ENCODE measurements at regions not wholly inside any gene's neighbourhood (a gene's known extent, or its start where the extent isn't known, plus 50 kb on each side); places are given as distances from the start of the nearest gene placed in this dataset.

DNA sequence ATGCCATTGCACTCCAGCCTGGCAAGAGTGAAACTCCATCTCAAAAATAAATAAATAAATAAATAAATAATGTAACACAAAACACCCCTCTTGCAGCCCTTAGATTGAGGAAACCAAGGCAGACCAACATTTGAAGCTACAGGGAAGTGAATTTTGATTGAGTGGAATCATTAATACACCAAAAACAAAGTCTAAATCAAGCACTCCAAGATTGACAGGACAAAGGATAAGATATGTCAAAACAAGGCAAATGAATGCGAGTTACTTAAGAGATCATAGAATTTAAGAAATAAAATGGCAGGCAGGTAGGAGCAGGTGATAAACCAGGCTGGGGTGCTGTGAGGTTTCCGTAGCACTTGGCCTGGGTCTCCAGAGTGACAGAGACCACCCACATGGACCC lies 54.9 kb upstream of the RAB12 start:
- TF ChIP-seq, protein P1, sequence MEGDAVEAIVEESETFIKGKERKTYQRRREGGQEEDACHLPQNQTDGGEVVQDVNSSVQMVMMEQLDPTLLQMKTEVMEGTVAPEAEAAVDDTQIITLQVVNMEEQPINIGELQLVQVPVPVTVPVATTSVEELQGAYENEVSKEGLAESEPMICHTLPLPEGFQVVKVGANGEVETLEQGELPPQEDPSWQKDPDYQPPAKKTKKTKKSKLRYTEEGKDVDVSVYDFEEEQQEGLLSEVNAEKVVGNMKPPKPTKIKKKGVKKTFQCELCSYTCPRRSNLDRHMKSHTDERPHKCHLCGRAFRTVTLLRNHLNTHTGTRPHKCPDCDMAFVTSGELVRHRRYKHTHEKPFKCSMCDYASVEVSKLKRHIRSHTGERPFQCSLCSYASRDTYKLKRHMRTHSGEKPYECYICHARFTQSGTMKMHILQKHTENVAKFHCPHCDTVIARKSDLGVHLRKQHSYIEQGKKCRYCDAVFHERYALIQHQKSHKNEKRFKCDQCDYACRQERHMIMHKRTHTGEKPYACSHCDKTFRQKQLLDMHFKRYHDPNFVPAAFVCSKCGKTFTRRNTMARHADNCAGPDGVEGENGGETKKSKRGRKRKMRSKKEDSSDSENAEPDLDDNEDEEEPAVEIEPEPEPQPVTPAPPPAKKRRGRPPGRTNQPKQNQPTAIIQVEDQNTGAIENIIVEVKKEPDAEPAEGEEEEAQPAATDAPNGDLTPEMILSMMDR (IDR thresholded peaks at IDR 0.05; ENCODE audit: control extremely low read depth, extremely low read depth, low read depth, missing control alignments) = no peak
- CTCF ChIA-PET = interaction anchor here (1.1 to 2.0 kb wide), 2 partner anchors 9 to 63 kb away, joined by 3 to 6 read pairs; no protein-coding TSS in a partner anchor
- DNase-seq (ENCODE audit: extremely low spot score) = no peak
- POLR2A ChIA-PET = no interaction called here

DNA sequence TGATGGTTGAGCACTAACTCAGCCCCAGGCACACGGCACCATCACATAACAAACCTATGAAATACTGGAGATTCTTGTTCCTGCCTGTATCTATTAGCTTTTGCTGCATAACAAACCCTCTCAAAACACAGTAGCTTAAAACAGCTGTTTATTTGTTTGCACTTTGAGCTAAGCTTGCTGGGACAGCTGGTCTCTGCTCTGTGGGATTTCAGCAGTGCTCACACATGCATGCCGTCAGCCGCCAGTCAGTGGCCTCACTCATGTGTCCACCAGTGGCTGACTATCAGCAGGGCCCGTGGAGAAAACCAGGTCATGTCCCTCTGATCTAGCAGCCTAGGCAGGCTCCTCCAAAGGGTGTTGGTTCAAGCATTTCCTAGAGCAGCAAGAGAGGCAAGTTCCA lies 52.8 kb upstream of the RAB12 start:
- TF ChIP-seq, protein P1 (IDR thresholded peaks at IDR 0.05; ENCODE audit: control extremely low read depth, extremely low read depth, low read depth, missing control alignments) = no peak
- ChIA-PET POLR2A (no interaction called here), CTCF (interaction anchor here (1.3 kb wide), 1 partner anchor 21 kb away, joined by 3 read pairs; no protein-coding TSS in a partner anchor)
- no peak for DNase-seq (ENCODE audit: extremely low spot score)

Data from GM10248 (cell line).